HepG2 (cell line): ENCODE measurements at regions not wholly inside any gene's neighbourhood (a gene's known extent, or its start where the extent isn't known, plus 50 kb on each side); places are given as distances from the start of the nearest gene placed in this dataset.

Experiments used
- ATAC-seq: fragments of 200-7000 bp; cut with Tn5 transposase; 3 replicates; pipeline ENCODE4 v1.9.1; 2020; ENCODE audit warnings: mild to moderate bottlenecking, moderate library complexity
- BruUV-seq: library from RNA; stranded (reverse); fragments of 400-500 nt; replicated peaks from 2 replicates; lab custom pipeline; 2021; lab: Mats Ljungman, UMichigan
- CTCF ChIA-PET: fragments of 300-600 bp; formaldehyde crosslinking; extraction: SDS; loops from one replicate; lab custom pipeline; 2021; ENCODE audit warnings: low total read pairs, inconsistent platforms, low intra/inter-chr PET ratio; lab: Yijun Ruan, JAX
- POLR2A ChIA-PET: fragments of 350-600 bp; sonication (Branson Sonifier 250); formaldehyde crosslinking; loops from one replicate; lab custom pipeline; 2020; ENCODE audit warnings: antibody characterized with exemption, inconsistent platforms; lab: Yijun Ruan, JAX
- DNase-seq: peaks from one replicate; pipeline ENCODE4 v3.0.0-alpha.2; 2015; ENCODE audit warnings: low spot score
- FAIRE-seq: peaks from 3 replicates; lab custom pipeline; 2011; peaks lifted over from hg19 to GRCh38; lab: Jason Lieb, UNC
- H2AFZ ChIP-seq: one replicate; pipeline ENCODE4 v1.6.1; 2011; ENCODE audit warnings: low read length, inconsistent platforms
- H3K27ac ChIP-seq: fragments of 300-600 bp; 3 replicates; pipeline ENCODE4 v1.8.0; 2011; ENCODE audit warnings: mixed run types, mild to moderate bottlenecking, mixed read lengths, low read length, inconsistent platforms; ENCODE audit not compliant: insufficient read depth; ENCODE audit errors: extremely low read length
- H3K27me3 ChIP-seq, 2 experiments: fragments of 200-600 bp in 1 of 2; 2 replicates in 1 of 2; 3 replicates in 1 of 2; pipeline versions ENCODE4 v1.6.0 to v1.8.0; 2011; ENCODE audit warnings: low read length in 2 of 2, mild to moderate bottlenecking in 2 of 2, moderate library complexity in 2 of 2, inconsistent platforms in 1 of 2; ENCODE audit not compliant: insufficient read depth in 2 of 2, control insufficient read depth in 1 of 2
- H3K36me3 ChIP-seq, 2 experiments: fragments of 200-600 bp in 1 of 2; replicated peaks in 1 of 2; 2 replicates in 1 of 2; 3 replicates in 1 of 2; pipeline versions ENCODE4 v1.5.1 to v1.8.0; 2011; ENCODE audit warnings: low read length in 2 of 2, inconsistent platforms in 1 of 2; ENCODE audit not compliant: insufficient read depth in 2 of 2, control insufficient read depth in 1 of 2
- H3K4me1 ChIP-seq: 2 replicates; pipeline ENCODE4 v1.5.1; 2012; ENCODE audit warnings: low read length, inconsistent platforms; ENCODE audit not compliant: insufficient read depth
- H3K4me2 ChIP-seq: 2 replicates; pipeline ENCODE4 v1.6.0; 2011; ENCODE audit warnings: low read depth, low read length, inconsistent platforms
- H3K4me3 ChIP-seq, 3 experiments: fragments of 200-600 bp in 1 of 3; sonication (generic), shearing (Covaris generic) in 1 of 3; replicated peaks in 1 of 3; 2 replicates each; pipeline ENCODE4 v1.5.1; 2011 to 2016; ENCODE audit warnings: low read length in 3 of 3, inconsistent platforms in 2 of 3, low read depth in 2 of 3, mild to moderate bottlenecking in 2 of 3, control low read depth in 1 of 3, mixed read lengths in 1 of 3; ENCODE audit not compliant: insufficient read depth in 1 of 3
- H3K79me2 ChIP-seq: one replicate; pipeline ENCODE4 v1.6.1; 2011; ENCODE audit warnings: low read length, inconsistent platforms; ENCODE audit not compliant: insufficient read depth
- H3K9ac ChIP-seq: 2 replicates; pipeline ENCODE4 v1.6.0; 2011; ENCODE audit warnings: mild to moderate bottlenecking, low read depth, low read length, inconsistent platforms; ENCODE audit not compliant: insufficient read depth
- H3K9me3 ChIP-seq: 2 replicates; pipeline ENCODE4 v1.5.1; 2012; ENCODE audit warnings: mild to moderate bottlenecking, low read length
- H4K20me1 ChIP-seq: 2 replicates; pipeline ENCODE4 v1.6.0; 2011; ENCODE audit warnings: inconsistent platforms, mild to moderate bottlenecking, low read length, moderate library complexity; ENCODE audit not compliant: insufficient read depth
- DRAP1 ChIP-seq: IDR thresholded peaks from 2 replicates; pipeline ENCODE4 v1.6.1; 2016; ENCODE audit warnings: missing genetic modification reagents, missing compliant biosample characterization
- FOXK2 ChIP-seq: fragments of 450-650 bp; IDR thresholded peaks from 2 replicates; pipeline ENCODE4 v1.6.1; 2016
- FOXM1 ChIP-seq: sonication (generic); formaldehyde crosslinking; IDR thresholded peaks from 2 replicates; pipeline ENCODE4 v1.5.0; 2020; ENCODE audit warnings: missing genetic modification reagents
- GABPB1 ChIP-seq: IDR thresholded peaks from 2 replicates; pipeline ENCODE4 v1.6.1; 2016; ENCODE audit warnings: mild to moderate bottlenecking, missing genetic modification reagents, moderate library complexity, missing compliant biosample characterization
- KLF16 ChIP-seq, 2 experiments: sonication (generic) in 1 of 2; formaldehyde crosslinking in 1 of 2; IDR thresholded peaks; 2 replicates each; pipeline versions ENCODE4 v1.6.1 to v1.8.0; 2016 to 2023; ENCODE audit warnings: missing genetic modification reagents in 2 of 2, missing compliant biosample characterization in 1 of 2
- MIER2 ChIP-seq: IDR thresholded peaks from 2 replicates; pipeline ENCODE4 v1.6.1; 2016; ENCODE audit warnings: missing biosample characterization, missing genetic modification reagents
- NFE2L1 ChIP-seq: sonication (generic); formaldehyde crosslinking; IDR thresholded peaks from 2 replicates; pipeline ENCODE4 v1.4.0; 2020; ENCODE audit warnings: missing genetic modification reagents, mild to moderate bottlenecking, borderline replicate concordance
- NR2F2 ChIP-seq: IDR thresholded peaks from 2 replicates; pipeline ENCODE4 v1.6.1; 2012; ENCODE audit warnings: low read depth, inconsistent platforms, borderline replicate concordance
- ZFP37 ChIP-seq: sonication (generic); formaldehyde crosslinking; IDR thresholded peaks from 2 replicates; pipeline ENCODE4 v1.4.0; 2020; ENCODE audit warnings: missing genetic modification reagents, borderline replicate concordance
- ZNF253 ChIP-seq: sonication (generic); formaldehyde crosslinking; IDR thresholded peaks from 2 replicates; pipeline ENCODE4 v1.8.0; 2022; ENCODE audit warnings: mild to moderate bottlenecking, missing genetic modification reagents, borderline replicate concordance
- ZNF260 ChIP-seq: sonication (generic); formaldehyde crosslinking; IDR thresholded peaks from 2 replicates; pipeline ENCODE4 v1.4.0; 2020; ENCODE audit warnings: missing genetic modification reagents, low read depth, mild to moderate bottlenecking, borderline replicate concordance
- ZNF83 ChIP-seq: sonication (generic); formaldehyde crosslinking; IDR thresholded peaks from 2 replicates; pipeline ENCODE4 v1.4.0; 2020; ENCODE audit warnings: missing genetic modification reagents, mild to moderate bottlenecking, borderline replicate concordance
- WGBS: methylation state at CpG from one replicate; pipeline ENCODE4 v1.1.6; 2017; ENCODE audit warnings: low lambda C conversion rate; 5-methylcytosine and 5-hydroxymethylcytosine counted together
- in situ Hi-C: cut with HindIII; loops from 2 replicates; pipeline ENCODE4 v1.10.0; 2017; ENCODE audit warnings: low pct_unique_long_range_greater_than_20kb; ENCODE audit not compliant: extremely low pct_ligation_motif_present
- intact Hi-C: fragments of 100-400 bp; cut with micrococcal nuclease; formaldehyde crosslinking; loops from one replicate; pipeline ENCODE4 v1.10.0; 2022; ENCODE audit not compliant: unreplicated experiment
- TF ChIP-seq, protein P1 (sequence below), 2 experiments: sonication (generic) in 1 of 2; formaldehyde crosslinking in 1 of 2; IDR thresholded peaks; 2 replicates each; pipeline versions ENCODE4 v1.6.1 to v1.9.0; 2014 to 2022; ENCODE audit warnings: antibody characterized with exemption in 1 of 2, borderline replicate concordance in 1 of 2, inconsistent platforms in 1 of 2, low read depth in 1 of 2, missing genetic modification reagents in 1 of 2

DNA sequence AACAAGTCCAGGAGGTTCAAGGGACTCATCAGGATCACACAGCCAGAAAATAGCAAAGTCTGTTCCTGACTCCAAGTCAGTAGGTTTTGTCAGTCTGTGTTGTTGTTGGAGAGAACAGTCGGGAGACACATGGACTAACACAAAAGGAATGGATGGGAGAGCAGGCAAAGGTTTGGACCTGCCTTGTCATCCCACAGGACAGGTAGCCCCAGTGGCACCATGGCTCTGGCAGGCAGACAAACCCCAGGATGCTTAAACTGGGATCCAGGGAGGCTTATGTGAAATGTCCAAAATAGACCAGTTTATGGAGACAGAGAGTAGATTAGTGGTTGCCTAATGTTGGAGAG lies 201.6 kb upstream of the NAV2 start:
- H3K4me2 ChIP-seq = no peak overlapping the region
- H3K9me3 ChIP-seq = no peaks in the 10 kb centered on the region
- 50% methylated on average over 1 of the region's 1 CpG for WGBS
- intact Hi-C loops = no loop called here
- no peaks in the 10 kb centered on the region for H3K36me3 ChIP-seq
- no peak overlapping the region for H3K27ac ChIP-seq
- H3K4me3 ChIP-seq = no peak overlapping the region
- TF ChIP-seq DRAP1 (CRISPR knock-in tag) (no peak), NR2F2 (no peak), MIER2 (CRISPR knock-in tag) (no peak), ZFP37 (no peak), NFE2L1 (CRISPR knock-in tag) (no peak)
- no peak for FAIRE-seq
- H3K27me3 ChIP-seq = peaks cover 0 to 11% of the 10 kb centered on the region in 2 experiments; a peak in 3 of 5 replicates
- in situ Hi-C loops = no loop called here
- no peaks in the 10 kb centered on the region for H3K79me2 ChIP-seq
- no peak for DNase-seq
- no peak for ATAC-seq
- ChIA-PET POLR2A (no interaction called here), CTCF (no interaction called here)
- H3K9ac ChIP-seq = no peak overlapping the region
- peaks cover 20% of the 10 kb centered on the region for H3K4me1 ChIP-seq
- no peaks in the 10 kb centered on the region for H4K20me1 ChIP-seq
- BruUV-seq = no TSS peak
- H2AFZ ChIP-seq = no peak overlapping the region

DNA sequence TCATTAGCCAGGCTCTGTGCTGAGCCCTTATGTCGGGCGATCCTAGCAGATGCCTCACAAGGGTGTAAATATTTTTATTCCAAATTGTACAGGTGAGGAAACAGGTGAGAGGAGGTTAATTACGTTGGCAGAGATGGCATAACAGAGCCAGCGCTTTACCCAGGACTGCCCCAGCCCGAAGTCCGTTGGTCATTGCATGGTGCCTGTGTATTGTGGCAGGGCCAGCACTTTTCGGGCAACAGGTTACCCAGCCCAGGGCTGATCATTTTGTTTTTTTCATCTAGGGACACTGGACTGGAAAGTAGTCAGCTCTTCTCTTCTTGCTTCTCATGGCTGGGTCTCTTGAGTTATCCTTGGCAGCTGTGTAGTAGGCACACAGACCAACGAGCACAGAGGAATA lies 202.2 kb upstream of the NAV2 start:
- Histone ChIP-seq H3K4me2 (no peak overlapping the region), H3K9me3 (no peaks in the 10 kb centered on the region), H3K27ac (no peak overlapping the region), H3K4me1 (peaks cover 20% of the 10 kb centered on the region), H3K4me3 (no peak overlapping the region), H3K27me3 (peaks cover 0 to 9% of the 10 kb centered on the region in 2 experiments; a peak in 2 of 5 replicates), H3K36me3 (no peaks in the 10 kb centered on the region), H2AFZ (no peak overlapping the region), H3K79me2 (no peaks in the 10 kb centered on the region), H3K9ac (no peak overlapping the region), H4K20me1 (no peaks in the 10 kb centered on the region)
- BruUV-seq = no TSS peak
- 33% methylated on average over 8 of the region's 8 CpGs for WGBS
- ChIA-PET POLR2A (no interaction called here), CTCF (no interaction called here)
- no peak for DNase-seq
- in situ Hi-C loops = no loop called here
- intact Hi-C loops = no loop called here
- FAIRE-seq = no peak
- no peak for TF ChIP-seq GABPB1 (CRISPR knock-in tag)
- no peak for TF ChIP-seq ZNF260
- TF ChIP-seq ZNF83 (CRISPR knock-in tag) = no peak
- TF ChIP-seq FOXM1 (CRISPR knock-in tag) = no peak
- TF ChIP-seq ZNF253 (CRISPR knock-in tag) = no peak
- no peak for TF ChIP-seq FOXK2
- TF ChIP-seq KLF16 (CRISPR knock-in tag; IDR thresholded peaks at IDR 0.05) = no peak
- TF ChIP-seq, protein P1, sequence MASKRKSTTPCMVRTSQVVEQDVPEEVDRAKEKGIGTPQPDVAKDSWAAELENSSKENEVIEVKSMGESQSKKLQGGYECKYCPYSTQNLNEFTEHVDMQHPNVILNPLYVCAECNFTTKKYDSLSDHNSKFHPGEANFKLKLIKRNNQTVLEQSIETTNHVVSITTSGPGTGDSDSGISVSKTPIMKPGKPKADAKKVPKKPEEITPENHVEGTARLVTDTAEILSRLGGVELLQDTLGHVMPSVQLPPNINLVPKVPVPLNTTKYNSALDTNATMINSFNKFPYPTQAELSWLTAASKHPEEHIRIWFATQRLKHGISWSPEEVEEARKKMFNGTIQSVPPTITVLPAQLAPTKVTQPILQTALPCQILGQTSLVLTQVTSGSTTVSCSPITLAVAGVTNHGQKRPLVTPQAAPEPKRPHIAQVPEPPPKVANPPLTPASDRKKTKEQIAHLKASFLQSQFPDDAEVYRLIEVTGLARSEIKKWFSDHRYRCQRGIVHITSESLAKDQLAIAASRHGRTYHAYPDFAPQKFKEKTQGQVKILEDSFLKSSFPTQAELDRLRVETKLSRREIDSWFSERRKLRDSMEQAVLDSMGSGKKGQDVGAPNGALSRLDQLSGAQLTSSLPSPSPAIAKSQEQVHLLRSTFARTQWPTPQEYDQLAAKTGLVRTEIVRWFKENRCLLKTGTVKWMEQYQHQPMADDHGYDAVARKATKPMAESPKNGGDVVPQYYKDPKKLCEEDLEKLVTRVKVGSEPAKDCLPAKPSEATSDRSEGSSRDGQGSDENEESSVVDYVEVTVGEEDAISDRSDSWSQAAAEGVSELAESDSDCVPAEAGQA (IDR thresholded peaks at IDR 0.05; ENCODE audit: low read depth) = no peak
- TF ChIP-seq, protein P1 (CRISPR knock-in tag; IDR thresholded peaks at IDR 0.05; ENCODE audit: borderline replicate concordance) = no peak
- ATAC-seq = no peak
